K562 (cell line): ENCODE measurements at regions not wholly inside any gene's neighbourhood (a gene's known extent, or its start where the extent isn't known, plus 50 kb on each side); places are given as distances from the start of the nearest gene placed in this dataset.

Experiments
- ATAC-seq: fragments of 200-7000 bp; cut with Tn5 transposase; 3 replicates; pipeline ENCODE4 v1.9.1; 2020; ENCODE audit warnings: moderate library complexity
- BruUV-seq: library from RNA; stranded (reverse); fragments of 400-500 nt; replicated peaks from 2 replicates; lab custom pipeline; 2021; lab: Mats Ljungman, UMichigan
- CTCF ChIA-PET: fragments of 300-600 bp; formaldehyde crosslinking; extraction: SDS; loops from one replicate; lab custom pipeline; 2021; ENCODE audit warnings: low intra/inter-chr PET ratio; lab: Yijun Ruan, JAX
- POLR2A ChIA-PET: fragments of 300-600, 350-650 bp; sonication (Branson Sonifier 250); formaldehyde crosslinking; extraction: SDS; loops from one replicate; lab custom pipeline; 2021; ENCODE audit warnings: antibody characterized with exemption, inconsistent platforms; lab: Yijun Ruan, JAX
- DNase-seq, 4 experiments: peaks; one replicate each; pipeline versions ENCODE4 v3.0.0 to v3.0.0-alpha.2; 2011 to 2018; ENCODE audit warnings: low spot score in 3 of 4, mixed read lengths in 3 of 4; ENCODE audit errors: extremely low read depth in 1 of 4
- FAIRE-seq: peaks from 2 replicates; lab custom pipeline; 2011; peaks lifted over from hg19 to GRCh38; lab: Jason Lieb, UNC
- H2AFZ ChIP-seq: 2 replicates; pipeline ENCODE4 v1.6.0; 2011; ENCODE audit warnings: low read depth, low read length, control low read depth, inconsistent platforms
- H3K27ac ChIP-seq: fragments of 200-600 bp; 3 replicates; pipeline ENCODE4 v1.8.0; 2011; ENCODE audit warnings: low read depth, mild to moderate bottlenecking, control low read depth, inconsistent platforms, low read length, moderate library complexity, mixed read lengths; ENCODE audit errors: extremely low read depth
- H3K27me3 ChIP-seq, 2 experiments: fragments of 300-600 bp in 1 of 2; 2 replicates in 1 of 2; 3 replicates in 1 of 2; pipeline versions ENCODE4 v1.6.0 to v1.8.0; 2011; ENCODE audit warnings: inconsistent platforms in 2 of 2, low read length in 2 of 2, mild to moderate bottlenecking in 1 of 2, mixed read lengths in 1 of 2, moderate library complexity in 1 of 2; ENCODE audit not compliant: control insufficient read depth in 2 of 2, insufficient read depth in 2 of 2
- H3K36me3 ChIP-seq: fragments of 300-600 bp; 3 replicates; pipeline ENCODE4 v1.8.0; 2011; ENCODE audit warnings: mild to moderate bottlenecking, low read length, inconsistent platforms; ENCODE audit not compliant: control insufficient read depth, insufficient read depth
- H3K4me1 ChIP-seq, 2 experiments: fragments of 200-600 bp in 1 of 2; replicated peaks in 1 of 2; 2 replicates in 1 of 2; 3 replicates in 1 of 2; pipeline versions ENCODE4 v1.5.1 to v1.8.0; 2011; ENCODE audit warnings: inconsistent platforms in 2 of 2, low read length in 2 of 2, mild to moderate bottlenecking in 1 of 2, mixed read lengths in 1 of 2, moderate library complexity in 1 of 2; ENCODE audit not compliant: control insufficient read depth in 2 of 2, insufficient read depth in 2 of 2
- H3K4me2 ChIP-seq: 2 replicates; pipeline ENCODE4 v1.6.1; 2011; ENCODE audit warnings: low read length, control low read depth, inconsistent platforms, mixed read lengths; ENCODE audit not compliant: insufficient read depth
- H3K4me3 ChIP-seq: fragments of 200-600 bp; sonication (generic), shearing (Covaris generic); 2 replicates; pipeline ENCODE4 v1.5.1; 2016; ENCODE audit warnings: control low read depth, inconsistent platforms
- H3K79me2 ChIP-seq: fragments of 200-600 bp; 3 replicates; pipeline ENCODE4 v1.8.0; 2011; ENCODE audit warnings: low read length, inconsistent platforms; ENCODE audit not compliant: control insufficient read depth, insufficient read depth
- H3K9ac ChIP-seq, 2 experiments: 2 replicates each; pipeline versions ENCODE4 v1.6.0 to v1.6.1; 2011; ENCODE audit warnings: low read depth in 2 of 2, low read length in 2 of 2, control low read depth in 1 of 2, inconsistent platforms in 1 of 2, mild to moderate bottlenecking in 1 of 2, mixed read lengths in 1 of 2; ENCODE audit not compliant: insufficient read depth in 1 of 2
- H3K9me1 ChIP-seq: one replicate; pipeline ENCODE4 v1.6.0; 2011; ENCODE audit warnings: inconsistent platforms, mild to moderate bottlenecking, low read length, moderate library complexity; ENCODE audit not compliant: control insufficient read depth, insufficient read depth
- H3K9me3 ChIP-seq: replicated peaks from 2 replicates; pipeline ENCODE4 v1.5.1; 2011; ENCODE audit warnings: low read depth, low read length, inconsistent platforms; ENCODE audit not compliant: control insufficient read depth, insufficient read depth
- H4K20me1 ChIP-seq: replicated peaks from 2 replicates; pipeline ENCODE4 v1.6.1; 2011; ENCODE audit warnings: low read length, inconsistent platforms, mixed read lengths; ENCODE audit not compliant: control insufficient read depth, insufficient read depth
- CREB1 ChIP-seq, 2 experiments: sonication (generic) in 1 of 2; formaldehyde crosslinking in 1 of 2; IDR thresholded peaks; 2 replicates each; pipeline versions ENCODE4 v1.6.1 to v1.8.0; 2012 to 2022; ENCODE audit warnings: inconsistent platforms in 1 of 2, mild to moderate bottlenecking in 1 of 2, missing genetic modification reagents in 1 of 2, moderate library complexity in 1 of 2
- ETV1 ChIP-seq: fragments of 450-650 bp; conservative IDR thresholded peaks from 2 replicates; pipeline ENCODE4 v1.6.1; 2016; ENCODE audit warnings: missing genetic modification characterization, control low read depth, low read depth, missing compliant biosample characterization
- GTF2E2 ChIP-seq: fragments of 200-800 bp; sonication (Bioruptor generic); IDR thresholded peaks from 2 replicates; pipeline ENCODE4 v1.6.1; 2016; ENCODE audit warnings: missing genetic modification characterization, missing compliant biosample characterization
- NFIX ChIP-seq: fragments of 250-450 bp; sonication (Bioruptor Pico); IDR thresholded peaks from 2 replicates; pipeline ENCODE4 v1.4.0; 2020; ENCODE audit warnings: low read depth, mild to moderate bottlenecking, moderate library complexity
- SETDB1 ChIP-seq: IDR thresholded peaks from one replicate; pipeline ENCODE4 v1.6.1; 2012; ENCODE audit warnings: low read length, control low read depth, inconsistent platforms
- TEAD2 ChIP-seq: fragments of 450-650 bp; IDR thresholded peaks from 2 replicates; pipeline ENCODE4 v1.6.1; 2016; ENCODE audit warnings: missing genetic modification characterization, control low read depth, missing compliant biosample characterization
- U2AF1 ChIP-seq: fragments of 200-400 bp; formaldehyde crosslinking; optimal IDR thresholded peaks from 2 replicates; pipeline ENCODE3; 2017; ENCODE audit warnings: mild to moderate bottlenecking, low read depth, low read length, moderate library complexity
- ZBED1 ChIP-seq: IDR thresholded peaks from 2 replicates; pipeline ENCODE4 v1.6.1; 2014
- ZKSCAN8 ChIP-seq: fragments of 200-800 bp; sonication (Bioruptor generic); IDR thresholded peaks from 2 replicates; pipeline ENCODE4 v1.6.1; 2016; ENCODE audit warnings: missing genetic modification characterization, missing compliant biosample characterization
- ZNF311 ChIP-seq: fragments of 250-450 bp; sonication (Bioruptor Pico); IDR thresholded peaks from 2 replicates; pipeline ENCODE4 v1.4.0; 2020; ENCODE audit warnings: mild to moderate bottlenecking, moderate library complexity
- ZNF408 ChIP-seq: fragments of 250-450 bp; sonication (Bioruptor Pico); IDR thresholded peaks from 2 replicates; pipeline ENCODE4 v1.4.0; 2020; ENCODE audit warnings: low read depth, mild to moderate bottlenecking, moderate library complexity
- ZNF76 ChIP-seq: fragments of 250-450 bp; sonication (Bioruptor Pico); IDR thresholded peaks from 2 replicates; pipeline ENCODE4 v1.4.0; 2020; ENCODE audit warnings: mild to moderate bottlenecking, moderate library complexity, borderline replicate concordance
- WGBS: fragments of 100-300 bp; shearing (Covaris generic); methylation state at CpG from one replicate; pipeline ENCODE4 v1.1.6; 2016; ENCODE audit warnings: low coverage, mixed read lengths; ENCODE audit not compliant: insufficient coverage; ENCODE audit errors: missing lambda C conversion rate; 5-methylcytosine and 5-hydroxymethylcytosine counted together
- in situ Hi-C: fragments of 300-500 bp; cut with MboI; formaldehyde crosslinking; loops from 4 replicates; pipeline ENCODE4 v1.15.0; 2018; ENCODE audit warnings: inconsistent platforms, mixed read lengths
- intact Hi-C: fragments of 100-400 bp; cut with micrococcal nuclease; formaldehyde crosslinking; loops from 2 replicates; pipeline ENCODE4 v1.14.2; 2022
- TF ChIP-seq, protein P1 (sequence below): fragments of 450-650 bp; IDR thresholded peaks from 2 replicates; pipeline ENCODE4 v1.6.1; 2017; ENCODE audit warnings: mild to moderate bottlenecking, moderate library complexity
- TF ChIP-seq, protein P2 (sequence below): fragments of 450-650 bp; IDR thresholded peaks from 2 replicates; pipeline ENCODE4 v1.6.1; 2016; ENCODE audit warnings: missing biosample characterization, missing genetic modification characterization
- TF ChIP-seq, protein P3 (sequence below): fragments of 200-800 bp; sonication (Bioruptor generic); IDR thresholded peaks from 2 replicates; pipeline ENCODE4 v1.6.1; 2016; ENCODE audit warnings: missing genetic modification characterization, missing compliant biosample characterization

DNA sequence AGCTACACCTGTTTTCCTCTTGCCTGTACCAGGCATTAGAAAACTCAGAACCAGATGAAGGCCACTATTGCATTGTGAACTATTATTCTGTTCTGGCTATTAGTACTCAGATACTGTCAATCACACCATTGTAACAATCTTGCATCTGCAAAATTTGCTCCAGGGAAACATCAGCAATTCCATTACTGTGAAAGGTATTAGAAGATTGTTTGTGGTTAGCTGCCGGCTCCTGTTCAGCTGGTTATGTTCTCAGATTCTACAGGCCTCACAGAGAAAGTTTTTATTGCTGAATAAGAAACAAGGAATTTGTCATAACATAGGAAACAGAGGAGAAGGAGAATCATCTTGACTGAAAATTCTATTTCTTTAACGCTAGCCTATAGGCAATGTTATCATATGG lies 179.9 kb downstream of the PLOD2 start (continued):
- TF ChIP-seq U2AF1 (no peak), SETDB1 (no peak), ZNF76 (CRISPR knock-in tag) (no peak), NFIX (CRISPR knock-in tag) (no peak), ZBED1 (no peak), ZKSCAN8 (CRISPR knock-in tag) (no peak), CREB1 (IDR thresholded peaks at IDR 0.05) (no peak), CREB1 (CRISPR knock-in tag; IDR thresholded peaks at IDR 0.05) (no peak)
- TF ChIP-seq, protein P1, sequence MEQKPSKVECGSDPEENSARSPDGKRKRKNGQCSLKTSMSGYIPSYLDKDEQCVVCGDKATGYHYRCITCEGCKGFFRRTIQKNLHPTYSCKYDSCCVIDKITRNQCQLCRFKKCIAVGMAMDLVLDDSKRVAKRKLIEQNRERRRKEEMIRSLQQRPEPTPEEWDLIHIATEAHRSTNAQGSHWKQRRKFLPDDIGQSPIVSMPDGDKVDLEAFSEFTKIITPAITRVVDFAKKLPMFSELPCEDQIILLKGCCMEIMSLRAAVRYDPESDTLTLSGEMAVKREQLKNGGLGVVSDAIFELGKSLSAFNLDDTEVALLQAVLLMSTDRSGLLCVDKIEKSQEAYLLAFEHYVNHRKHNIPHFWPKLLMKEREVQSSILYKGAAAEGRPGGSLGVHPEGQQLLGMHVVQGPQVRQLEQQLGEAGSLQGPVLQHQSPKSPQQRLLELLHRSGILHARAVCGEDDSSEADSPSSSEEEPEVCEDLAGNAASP: no peak

DNA sequence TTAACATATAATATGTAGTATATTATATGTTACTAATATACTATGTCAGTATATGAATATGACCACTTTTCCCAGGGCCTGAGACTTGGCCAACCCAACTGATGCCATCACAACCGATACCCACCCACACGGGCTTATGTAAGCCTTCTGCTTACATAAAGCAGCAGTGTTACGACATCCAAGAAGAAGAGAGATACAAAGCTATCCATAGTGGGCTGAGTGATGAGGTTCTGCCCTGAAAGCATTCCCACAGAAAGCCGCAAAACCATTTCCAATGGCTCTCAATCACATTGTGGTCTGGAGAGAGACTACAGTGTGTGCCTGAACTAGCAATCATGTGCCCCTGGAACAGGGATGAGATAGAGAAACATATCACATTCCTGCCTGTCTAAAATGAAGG lies 177.9 kb downstream of the PLOD2 start:
- no peak for FAIRE-seq
- in situ Hi-C loops: no loop called here
- TF ChIP-seq TEAD2 (tag): no peak
- TF ChIP-seq ETV1: no peak
- TF ChIP-seq, protein P2, sequence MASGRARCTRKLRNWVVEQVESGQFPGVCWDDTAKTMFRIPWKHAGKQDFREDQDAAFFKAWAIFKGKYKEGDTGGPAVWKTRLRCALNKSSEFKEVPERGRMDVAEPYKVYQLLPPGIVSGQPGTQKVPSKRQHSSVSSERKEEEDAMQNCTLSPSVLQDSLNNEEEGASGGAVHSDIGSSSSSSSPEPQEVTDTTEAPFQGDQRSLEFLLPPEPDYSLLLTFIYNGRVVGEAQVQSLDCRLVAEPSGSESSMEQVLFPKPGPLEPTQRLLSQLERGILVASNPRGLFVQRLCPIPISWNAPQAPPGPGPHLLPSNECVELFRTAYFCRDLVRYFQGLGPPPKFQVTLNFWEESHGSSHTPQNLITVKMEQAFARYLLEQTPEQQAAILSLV (tag): no peak
- no peak for TF ChIP-seq ZNF408 (CRISPR knock-in tag)
- TF ChIP-seq GTF2E2: no peak
- TF ChIP-seq ZNF311 (CRISPR knock-in tag): no peak
- TF ChIP-seq, protein P3, sequence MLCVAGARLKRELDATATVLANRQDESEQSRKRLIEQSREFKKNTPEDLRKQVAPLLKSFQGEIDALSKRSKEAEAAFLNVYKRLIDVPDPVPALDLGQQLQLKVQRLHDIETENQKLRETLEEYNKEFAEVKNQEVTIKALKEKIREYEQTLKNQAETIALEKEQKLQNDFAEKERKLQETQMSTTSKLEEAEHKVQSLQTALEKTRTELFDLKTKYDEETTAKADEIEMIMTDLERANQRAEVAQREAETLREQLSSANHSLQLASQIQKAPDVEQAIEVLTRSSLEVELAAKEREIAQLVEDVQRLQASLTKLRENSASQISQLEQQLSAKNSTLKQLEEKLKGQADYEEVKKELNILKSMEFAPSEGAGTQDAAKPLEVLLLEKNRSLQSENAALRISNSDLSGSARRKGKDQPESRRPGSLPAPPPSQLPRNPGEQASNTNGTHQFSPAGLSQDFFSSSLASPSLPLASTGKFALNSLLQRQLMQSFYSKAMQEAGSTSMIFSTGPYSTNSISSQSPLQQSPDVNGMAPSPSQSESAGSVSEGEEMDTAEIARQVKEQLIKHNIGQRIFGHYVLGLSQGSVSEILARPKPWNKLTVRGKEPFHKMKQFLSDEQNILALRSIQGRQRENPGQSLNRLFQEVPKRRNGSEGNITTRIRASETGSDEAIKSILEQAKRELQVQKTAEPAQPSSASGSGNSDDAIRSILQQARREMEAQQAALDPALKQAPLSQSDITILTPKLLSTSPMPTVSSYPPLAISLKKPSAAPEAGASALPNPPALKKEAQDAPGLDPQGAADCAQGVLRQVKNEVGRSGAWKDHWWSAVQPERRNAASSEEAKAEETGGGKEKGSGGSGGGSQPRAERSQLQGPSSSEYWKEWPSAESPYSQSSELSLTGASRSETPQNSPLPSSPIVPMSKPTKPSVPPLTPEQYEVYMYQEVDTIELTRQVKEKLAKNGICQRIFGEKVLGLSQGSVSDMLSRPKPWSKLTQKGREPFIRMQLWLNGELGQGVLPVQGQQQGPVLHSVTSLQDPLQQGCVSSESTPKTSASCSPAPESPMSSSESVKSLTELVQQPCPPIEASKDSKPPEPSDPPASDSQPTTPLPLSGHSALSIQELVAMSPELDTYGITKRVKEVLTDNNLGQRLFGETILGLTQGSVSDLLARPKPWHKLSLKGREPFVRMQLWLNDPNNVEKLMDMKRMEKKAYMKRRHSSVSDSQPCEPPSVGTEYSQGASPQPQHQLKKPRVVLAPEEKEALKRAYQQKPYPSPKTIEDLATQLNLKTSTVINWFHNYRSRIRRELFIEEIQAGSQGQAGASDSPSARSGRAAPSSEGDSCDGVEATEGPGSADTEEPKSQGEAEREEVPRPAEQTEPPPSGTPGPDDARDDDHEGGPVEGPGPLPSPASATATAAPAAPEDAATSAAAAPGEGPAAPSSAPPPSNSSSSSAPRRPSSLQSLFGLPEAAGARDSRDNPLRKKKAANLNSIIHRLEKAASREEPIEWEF (CRISPR knock-in tag): no peak

More for the DNA sequence above, 177.9 kb downstream of the PLOD2 start:
- Histone ChIP-seq H3K9me3 (no peaks in the 10 kb centered on the region), H4K20me1 (no peaks in the 10 kb centered on the region), H3K4me2 (no peak overlapping the region), H3K4me3 (no peak overlapping the region), H3K36me3 (no peaks in the 10 kb centered on the region), H3K9me1 (no peaks in the 10 kb centered on the region), H2AFZ (no peak overlapping the region), H3K27me3 (no peaks in the 10 kb centered on the region), H3K79me2 (no peaks in the 10 kb centered on the region), H3K4me1 (no peaks in the 10 kb centered on the region), H3K9ac (no peak overlapping the region), H3K27ac (no peak overlapping the region)
- CTCF ChIA-PET: no interaction called here
- intact Hi-C loops: no loop called here
- POLR2A ChIA-PET: no interaction called here
- BruUV-seq: no TSS peak
- DNase-seq (no peak), ATAC-seq (no peak)
- 0% methylated on average over 4 of the region's 4 CpGs for WGBS
